ENCODE measurements at regions not wholly inside any gene's neighbourhood (a gene's known extent, or its start where the extent isn't known, plus 50 kb on each side); places are given as distances from the start of the nearest gene placed in this dataset.

GRCh38 chr5:123879071-123879470 is 367.1 kb downstream of the CSNK1G3 start:
- Histone ChIP-seq H3K56ac (ENCODE audit: insufficient read length, low read depth, low read length) (no peak overlapping the region), H3K9ac (ENCODE audit: extremely low read depth, insufficient read length, low read length) (no peak overlapping the region), H4K5ac (ENCODE audit: insufficient read length, low read depth, low read length) (no peak overlapping the region), H3K18ac (ENCODE audit: insufficient read length, low read depth, low read length) (no peak overlapping the region), H3K27ac (ENCODE audit: insufficient read length, low read depth, low read length) (no peak overlapping the region), H2AK5ac (ENCODE audit: insufficient read length, low read length) (no peak overlapping the region), H3K79me2 (ENCODE audit: insufficient read depth, low read length) (no peaks in the 10 kb centered on the region), H4K8ac (replicated peaks; ENCODE audit: insufficient read length, low read depth, low read length) (no peak overlapping the region), H3K4ac (ENCODE audit: low read depth, low read length) (no peak overlapping the region), H2BK12ac (ENCODE audit: insufficient read length, low read depth, low read length) (no peak overlapping the region), H2BK5ac (ENCODE audit: insufficient read length, low read length) (no peak overlapping the region), H3K4me2 (ENCODE audit: insufficient read depth, insufficient read length, low read length) (no peak overlapping the region), H4K91ac (ENCODE audit: insufficient read length, low read depth, low read length) (no peak overlapping the region), H3K23ac (ENCODE audit: insufficient read length, low read depth, low read length) (no peak overlapping the region), H3K79me1 (ENCODE audit: insufficient read depth, low read depth, low read length, poor library complexity, severe bottlenecking) (no peaks in the 10 kb centered on the region), H3K23me2 (ENCODE audit: insufficient read length, low read depth, low read length, poor library complexity, severe bottlenecking) (peaks cover 3% of the 10 kb centered on the region), H2BK120ac (ENCODE audit: low read depth, low read length, poor library complexity, severe bottlenecking) (no peak overlapping the region), H3K9me3 (ENCODE audit: control insufficient read depth, low read depth, low read length) (no peaks in the 10 kb centered on the region), H2BK20ac (ENCODE audit: low read depth, low read length, poor library complexity, severe bottlenecking) (no peak overlapping the region), H3K14ac (ENCODE audit: insufficient read depth, low read length) (no peak overlapping the region), H3T11ph (ENCODE audit: low read length) (no peak overlapping the region), H2BK15ac (ENCODE audit: low read depth, low read length) (no peak overlapping the region), H3K4me1 (ENCODE audit: insufficient read depth, low read length) (peaks cover 13% of the 10 kb centered on the region), H4K20me1 (ENCODE audit: control insufficient read depth, insufficient read depth, insufficient read length) (no peaks in the 10 kb centered on the region), H3K27me3 (ENCODE audit: insufficient read depth, low read length) (no peaks in the 10 kb centered on the region), H2AFZ (ENCODE audit: low read length) (no peak overlapping the region)
- Mint-ChIP-seq H3K9me3 (no peaks in the 10 kb centered on the region), H3K4me3 (no peak overlapping the region), H3K36me3 (ENCODE audit: insufficient read depth in 1 of 3, low read depth in 3 of 3) (peaks cover 0 to 4% (median 0%) of the 10 kb centered on the region in 3 experiments; a peak in 1 of 7 replicates), H3K27me3 (ENCODE audit: low read depth) (no peaks in the 10 kb centered on the region), H3K27ac (peak overlapping the region; percentile 21 to 75 (median 56); a peak in 3 of 7 replicates), H3K4me1 (peaks cover 55 to 58% of the 10 kb centered on the region in 2 experiments)
- TF ChIP-seq CTCF (conservative IDR thresholded peaks at IDR 0.05): no peak
- peak; percentile 58 for DNase-seq
- no CpG with 5 or more reads among the region's 4 CpGs for WGBS (ENCODE audit: extremely low coverage, insufficient read length, low lambda C conversion rate)
